ENCODE measurements at regions not wholly inside any gene's neighbourhood (a gene's known extent, or its start where the extent isn't known, plus 50 kb on each side); places are given as distances from the start of the nearest gene placed in this dataset.

GRCh38 chrX:20421275-20421674, 154.6 kb upstream of the RPS6KA3 start:
- DNase-seq (ENCODE audit: low read depth) = no peak
- Histone ChIP-seq H3K27me3 (ENCODE audit: control insufficient read depth, insufficient read depth, low read length) (no peaks in the 10 kb centered on the region), H3K36me3 (ENCODE audit: control insufficient read depth, insufficient read depth, low read length) (no peaks in the 10 kb centered on the region), H3K4me3 (ENCODE audit: low read depth, low read length) (no peak overlapping the region)
- POLR2A ChIA-PET = no interaction called here
- CTCF ChIA-PET = interaction anchor here (0.8 kb wide), 1 partner anchor 14 kb away, joined by 3 read pairs; no protein-coding TSS in a partner anchor
- TF ChIP-seq CTCF (IDR thresholded peaks at IDR 0.05; ENCODE audit: insufficient read depth, low read depth, low read length) = no peak

GRCh38 chrX:20420058-20420457, 153.3 kb upstream of the RPS6KA3 start:
- no peak for TF ChIP-seq CTCF (IDR thresholded peaks at IDR 0.05; ENCODE audit: insufficient read depth, low read depth, low read length)
- POLR2A ChIA-PET = no interaction called here
- DNase-seq (ENCODE audit: low read depth) = no peak
- Histone ChIP-seq H3K27me3 (ENCODE audit: control insufficient read depth, insufficient read depth, low read length) (no peaks in the 10 kb centered on the region), H3K36me3 (ENCODE audit: control insufficient read depth, insufficient read depth, low read length) (no peaks in the 10 kb centered on the region), H3K4me3 (ENCODE audit: low read depth, low read length) (no peak overlapping the region)
- CTCF ChIA-PET = no interaction called here

GRCh38 chrX:20418379-20419150, 151.9 kb upstream of the RPS6KA3 start:
- Histone ChIP-seq H3K36me3 (ENCODE audit: control insufficient read depth, insufficient read depth, low read length) (no peaks in the 10 kb centered on the region), H3K27me3 (ENCODE audit: control insufficient read depth, insufficient read depth, low read length) (no peaks in the 10 kb centered on the region), H3K4me3 (ENCODE audit: low read depth, low read length) (no peak overlapping the region)
- ChIA-PET POLR2A (no interaction called here), CTCF (no interaction called here)
- no peak for TF ChIP-seq CTCF (IDR thresholded peaks at IDR 0.05; ENCODE audit: insufficient read depth, low read depth, low read length)
- no peak for DNase-seq (ENCODE audit: low read depth)

- no peak for TF ChIP-seq CTCF (IDR thresholded peaks at IDR 0.05; ENCODE audit: insufficient read depth, low read depth, low read length)
- no peaks in the 10 kb centered on the region for H3K27me3 ChIP-seq (ENCODE audit: control insufficient read depth, insufficient read depth, low read length)
- DNase-seq (ENCODE audit: low read depth) = no peak
- ChIA-PET POLR2A (no interaction called here), CTCF (interaction anchor here (0.8 kb wide), 1 partner anchor 12 kb away, joined by 3 read pairs; no protein-coding TSS in a partner anchor)
- no peak overlapping the region for H3K4me3 ChIP-seq (ENCODE audit: low read depth, low read length)
- no peaks in the 10 kb centered on the region for H3K36me3 ChIP-seq (ENCODE audit: control insufficient read depth, insufficient read depth, low read length)
Measured at GRCh38 chrX:20414762-20415445, 148.2 kb upstream of the RPS6KA3 start.

GRCh38 chrX:20414066-20414465, 147.4 kb upstream of the RPS6KA3 start:
- TF ChIP-seq CTCF (IDR thresholded peaks at IDR 0.05; ENCODE audit: insufficient read depth, low read depth, low read length) = no peak
- ChIA-PET CTCF (no interaction called here), POLR2A (no interaction called here)
- no peak overlapping the region for H3K4me3 ChIP-seq (ENCODE audit: low read depth, low read length)
- H3K27me3 ChIP-seq (ENCODE audit: control insufficient read depth, insufficient read depth, low read length) = no peaks in the 10 kb centered on the region
- H3K36me3 ChIP-seq (ENCODE audit: control insufficient read depth, insufficient read depth, low read length) = no peaks in the 10 kb centered on the region
- no peak for DNase-seq (ENCODE audit: low read depth)

Measured in BJ (cell line).